NAMALWA (cell line): ENCODE measurements at regions not wholly inside any gene's neighbourhood (a gene's known extent, or its start where the extent isn't known, plus 50 kb on each side); places are given as distances from the start of the nearest gene placed in this dataset.

ENCODE experiments used
- DNase-seq: peaks from one replicate; pipeline ENCODE4 v3.0.0-alpha.2; 2015; ENCODE audit warnings: low spot score

DNA sequence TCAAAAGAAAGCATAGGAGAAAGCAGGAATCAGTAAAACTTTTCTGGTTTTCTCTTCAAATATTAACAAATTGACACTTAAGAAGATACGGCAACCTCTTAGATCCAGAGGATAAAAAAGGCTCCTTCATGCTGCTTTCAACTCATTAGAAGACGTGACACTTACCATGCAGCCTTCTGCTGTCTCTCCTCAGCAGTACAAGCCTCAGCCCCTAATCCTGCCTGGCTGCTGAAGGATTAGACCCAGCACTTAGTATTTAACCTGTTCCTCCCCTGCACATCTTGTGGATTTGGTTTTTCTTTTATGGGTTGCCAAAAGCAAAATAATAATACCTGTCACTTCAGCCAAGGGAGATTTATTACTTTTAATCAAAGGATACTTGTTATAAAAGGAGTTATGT, 108.4 kb downstream of the LYZL1 start:
- DNase-seq, result no peak

DNA sequence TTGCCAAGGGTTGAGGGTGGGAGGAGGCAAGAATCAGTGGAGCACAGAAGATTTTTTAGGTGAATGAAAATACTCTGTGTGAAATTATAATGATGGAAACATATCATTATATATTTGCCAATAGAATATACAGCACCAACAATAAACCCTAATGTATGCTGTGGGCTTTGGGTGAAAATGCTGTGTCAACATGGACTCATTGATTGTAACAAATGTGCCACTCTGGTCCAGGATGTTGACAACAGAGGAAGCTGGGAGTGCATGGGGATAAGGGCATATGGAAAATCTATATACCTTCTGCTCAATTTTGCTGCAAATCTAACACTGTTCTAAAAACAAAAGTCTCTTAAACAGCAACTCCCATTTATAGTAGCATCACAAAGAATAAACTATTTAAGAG, 114.3 kb downstream of the LYZL1 start:
- DNase-seq, result no peak

DNA sequence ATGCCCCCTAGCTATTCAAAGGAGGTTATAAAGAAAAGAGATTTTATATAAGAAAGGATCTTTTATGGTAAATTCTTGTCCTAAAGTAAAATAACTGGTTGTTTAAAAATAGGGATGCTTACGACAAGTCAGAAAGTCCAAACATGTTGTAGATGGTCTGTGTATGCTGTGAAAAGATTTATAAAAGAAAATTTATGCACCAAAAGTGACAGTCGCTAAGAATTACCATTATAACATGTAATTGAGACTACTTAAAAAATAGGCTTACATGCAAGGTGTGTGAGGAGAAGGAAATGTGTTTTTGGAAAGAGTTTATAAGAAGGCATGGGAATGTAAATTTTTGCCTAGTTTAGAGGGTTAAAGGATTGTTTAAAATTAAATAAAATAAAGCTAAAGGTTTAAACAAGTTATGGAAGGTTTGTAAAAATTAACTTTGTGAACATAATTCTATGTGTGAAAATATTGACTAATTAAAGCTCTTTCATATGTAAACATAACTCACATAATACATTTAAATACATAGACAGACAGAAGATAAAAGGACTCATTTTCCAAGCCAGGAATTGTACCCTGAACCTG, 118.5 kb downstream of the LYZL1 start:
- no peak for DNase-seq
